ENCODE measurements at regions not wholly inside any gene's neighbourhood (a gene's known extent, or its start where the extent isn't known, plus 50 kb on each side); places are given as distances from the start of the nearest gene placed in this dataset.

- TF ChIP-seq EZH2 (IDR thresholded peaks at IDR 0.05; ENCODE audit: borderline replicate concordance, low read length) = no peak
- TF ChIP-seq CTCF (conservative IDR thresholded peaks at IDR 0.05 in 1 of 2, IDR thresholded peaks at IDR 0.05 in 1 of 2; ENCODE audit: extremely low read depth in 1 of 2, insufficient read depth in 1 of 2, low read depth in 1 of 2, low read length in 2 of 2) = no peak
Observed at GRCh38 chr2:120571015-120571728, 164.5 kb upstream of the GLI2 start.
